ENCODE measurements at regions not wholly inside any gene's neighbourhood (a gene's known extent, or its start where the extent isn't known, plus 50 kb on each side); places are given as distances from the start of the nearest gene placed in this dataset.

- TF ChIP-seq MYC (IDR thresholded peaks at IDR 0.05; ENCODE audit: low read depth, low read length) (no peak), POLR2A (IDR thresholded peaks at IDR 0.05; ENCODE audit: extremely low read depth, insufficient read length) (no peak), CTCF (IDR thresholded peaks at IDR 0.05; ENCODE audit: low read depth, low read length) (no peak), MAX (IDR thresholded peaks at IDR 0.05; ENCODE audit: low read depth, low read length) (no peak)
- no peak overlapping the region for H3K4me3 ChIP-seq (ENCODE audit: low read depth, low read length)
- no peak for DNase-seq (ENCODE audit: low read depth)
These were observed 52.3 kb upstream of the IKBKE start for GRCh38 chr1:206417774-206418614.

- no peak for DNase-seq (ENCODE audit: low read depth)
- no peak for TF ChIP-seq POLR2A (IDR thresholded peaks at IDR 0.05; ENCODE audit: extremely low read depth, insufficient read length)
- TF ChIP-seq CTCF (IDR thresholded peaks at IDR 0.05; ENCODE audit: low read depth, low read length) = no peak
- no peak for TF ChIP-seq MAX (IDR thresholded peaks at IDR 0.05; ENCODE audit: low read depth, low read length)
- TF ChIP-seq MYC (IDR thresholded peaks at IDR 0.05; ENCODE audit: low read depth, low read length) = no peak
- no peak overlapping the region for H3K4me3 ChIP-seq (ENCODE audit: low read depth, low read length)
These were observed 51.0 kb upstream of the IKBKE start for GRCh38 chr1:206419250-206419649.

- no peak for TF ChIP-seq MYC (IDR thresholded peaks at IDR 0.05; ENCODE audit: low read depth, low read length)
- H3K4me3 ChIP-seq (ENCODE audit: low read depth, low read length) = no peak overlapping the region
- DNase-seq (ENCODE audit: low read depth) = no peak
These were observed 50.5 kb upstream of the IKBKE start for GRCh38 chr1:206419783-206420182.

GRCh38 chr1:206420471-206420870, 49.8 kb upstream of the IKBKE start:
- no peak for DNase-seq (ENCODE audit: low read depth)
- no peak for TF ChIP-seq MAX (IDR thresholded peaks at IDR 0.05; ENCODE audit: low read depth, low read length)
- no peak for TF ChIP-seq POLR2A (IDR thresholded peaks at IDR 0.05; ENCODE audit: extremely low read depth, insufficient read length)
- no peak for TF ChIP-seq MYC (IDR thresholded peaks at IDR 0.05; ENCODE audit: low read depth, low read length)
- no peak for TF ChIP-seq CTCF (IDR thresholded peaks at IDR 0.05; ENCODE audit: low read depth, low read length)

More at GRCh38 chr1:206420471-206420870, 49.8 kb upstream of the IKBKE start:
- no peak overlapping the region for H3K4me3 ChIP-seq (ENCODE audit: low read depth, low read length)

All from NB4 (cell line).